ENCODE measurements at regions not wholly inside any gene's neighbourhood (a gene's known extent, or its start where the extent isn't known, plus 50 kb on each side); places are given as distances from the start of the nearest gene placed in this dataset.

- TF ChIP-seq MITF (IDR thresholded peaks at IDR 0.05) (no peak), KHSRP (IDR thresholded peaks at IDR 0.05) (no peak), ADNP (tag; IDR thresholded peaks at IDR 0.05) (no peak), CREBBP (IDR thresholded peaks at IDR 0.05; ENCODE audit: low read depth, low read length) (no peak), POLR3A (IDR thresholded peaks at IDR 0.05; ENCODE audit: borderline replicate concordance, extremely low read depth, insufficient read depth, insufficient read length) (no peak), ZNF830 (CRISPR knock-in tag; IDR thresholded peaks at IDR 0.05) (no peak), ZNF436 (CRISPR knock-in tag; IDR thresholded peaks at IDR 0.05) (no peak), SNAPC5 (CRISPR knock-in tag; IDR thresholded peaks at IDR 0.05) (no peak), NR0B1 (IDR thresholded peaks at IDR 0.05; ENCODE audit: partially characterized antibody) (no peak)
- TF ChIP-seq, protein P1, sequence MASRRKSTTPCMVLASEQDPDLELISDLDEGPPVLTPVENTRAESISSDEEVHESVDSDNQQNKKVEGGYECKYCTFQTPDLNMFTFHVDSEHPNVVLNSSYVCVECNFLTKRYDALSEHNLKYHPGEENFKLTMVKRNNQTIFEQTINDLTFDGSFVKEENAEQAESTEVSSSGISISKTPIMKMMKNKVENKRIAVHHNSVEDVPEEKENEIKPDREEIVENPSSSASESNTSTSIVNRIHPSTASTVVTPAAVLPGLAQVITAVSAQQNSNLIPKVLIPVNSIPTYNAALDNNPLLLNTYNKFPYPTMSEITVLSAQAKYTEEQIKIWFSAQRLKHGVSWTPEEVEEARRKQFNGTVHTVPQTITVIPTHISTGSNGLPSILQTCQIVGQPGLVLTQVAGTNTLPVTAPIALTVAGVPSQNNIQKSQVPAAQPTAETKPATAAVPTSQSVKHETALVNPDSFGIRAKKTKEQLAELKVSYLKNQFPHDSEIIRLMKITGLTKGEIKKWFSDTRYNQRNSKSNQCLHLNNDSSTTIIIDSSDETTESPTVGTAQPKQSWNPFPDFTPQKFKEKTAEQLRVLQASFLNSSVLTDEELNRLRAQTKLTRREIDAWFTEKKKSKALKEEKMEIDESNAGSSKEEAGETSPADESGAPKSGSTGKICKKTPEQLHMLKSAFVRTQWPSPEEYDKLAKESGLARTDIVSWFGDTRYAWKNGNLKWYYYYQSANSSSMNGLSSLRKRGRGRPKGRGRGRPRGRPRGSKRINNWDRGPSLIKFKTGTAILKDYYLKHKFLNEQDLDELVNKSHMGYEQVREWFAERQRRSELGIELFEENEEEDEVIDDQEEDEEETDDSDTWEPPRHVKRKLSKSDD (conservative IDR thresholded peaks at IDR 0.05; ENCODE audit: low read length), result no peak
Measured at GRCh38 chr13:94800423-94800822, 88.1 kb upstream of the SOX21 start (continued).

All from K562 (cell line).